ENCODE measurements at regions not wholly inside any gene's neighbourhood (a gene's known extent, or its start where the extent isn't known, plus 50 kb on each side); places are given as distances from the start of the nearest gene placed in this dataset.
"Not testable (repeated sequence)": the region's sequence is repeated elsewhere in the genome, so short reads cannot be mapped to it uniquely, and the experiment has no call there.

DNA sequence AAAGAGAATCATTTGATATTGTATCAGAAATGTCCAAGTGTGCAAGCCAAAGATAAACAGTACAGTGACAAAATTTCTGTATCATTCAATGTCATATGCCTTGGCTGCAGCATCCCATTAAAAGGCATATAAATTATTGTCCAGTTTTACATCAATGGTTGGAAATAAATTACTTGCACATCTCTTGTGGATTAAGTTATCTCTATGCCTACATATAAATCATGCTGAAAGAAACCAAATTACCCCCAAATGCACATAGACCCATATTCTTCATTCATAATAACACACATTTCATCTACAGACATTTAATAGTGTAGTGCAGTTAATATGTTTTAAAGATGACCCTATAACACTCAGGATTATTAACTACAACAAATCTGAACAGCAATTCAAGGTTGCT, 1415.7 kb upstream of the PCDH9 start:
- DNase-seq (ENCODE audit: low spot score) = no peak

DNA sequence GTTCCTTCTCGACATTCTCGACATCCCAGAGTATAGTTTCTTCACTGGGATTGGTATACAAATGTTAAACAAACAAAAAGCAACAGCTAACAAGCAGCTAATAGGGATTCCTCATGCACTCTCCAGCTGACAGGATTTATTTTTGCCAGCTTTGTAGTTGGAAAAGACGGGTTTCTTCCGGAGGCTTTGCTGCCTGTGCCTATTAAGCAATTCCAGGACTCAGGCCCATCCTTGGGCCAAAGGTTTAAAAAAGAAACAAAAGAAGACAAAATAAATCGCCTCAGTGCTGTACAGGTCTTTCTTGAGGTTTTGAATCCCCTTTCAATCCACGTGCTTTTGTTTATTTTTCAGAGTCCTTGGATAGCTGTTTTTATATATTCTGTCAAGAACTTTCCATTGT, 1414.5 kb upstream of the PCDH9 start:
- DNase-seq (ENCODE audit: low spot score) = no peak

DNA sequence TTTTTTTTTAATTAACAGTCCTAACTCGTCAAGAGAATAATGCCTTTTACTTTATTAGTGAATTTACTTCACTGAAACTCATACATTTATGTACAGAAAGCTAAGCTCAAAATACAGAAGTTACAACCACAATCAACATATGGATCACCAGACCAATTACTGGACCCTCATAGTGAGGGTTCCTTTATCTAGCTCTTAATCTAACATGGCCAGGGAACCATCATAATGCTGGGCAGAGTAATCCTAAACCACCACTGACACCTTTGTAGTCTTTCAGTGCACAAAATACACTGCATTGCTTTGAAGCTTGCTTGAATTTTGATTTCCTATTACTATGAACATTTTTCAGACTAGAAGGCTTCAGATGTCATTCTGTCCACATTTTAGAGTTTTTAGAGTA, 1406.6 kb upstream of the PCDH9 start:
- DNase-seq (ENCODE audit: low spot score) = no peak

DNA sequence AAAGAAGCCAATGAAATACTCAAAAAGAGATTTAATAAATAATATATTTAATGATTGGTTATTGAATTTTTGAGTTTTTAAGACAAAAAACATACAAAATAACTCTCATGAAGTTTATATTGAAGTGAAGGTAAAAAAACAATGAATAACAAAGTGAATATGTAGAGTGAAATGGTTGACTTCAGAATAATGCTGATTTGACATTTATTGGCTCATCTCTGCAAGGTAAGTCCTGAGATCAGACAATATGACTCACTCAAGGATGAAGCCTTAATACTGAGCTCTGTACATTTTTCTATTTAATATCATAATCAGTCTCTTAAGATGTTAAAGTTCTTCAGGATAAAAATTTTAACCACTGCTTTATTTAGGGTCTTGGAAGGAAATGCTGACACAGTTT, 1398.9 kb upstream of the PCDH9 start:
- DNase-seq (ENCODE audit: low spot score) = no peak

DNA sequence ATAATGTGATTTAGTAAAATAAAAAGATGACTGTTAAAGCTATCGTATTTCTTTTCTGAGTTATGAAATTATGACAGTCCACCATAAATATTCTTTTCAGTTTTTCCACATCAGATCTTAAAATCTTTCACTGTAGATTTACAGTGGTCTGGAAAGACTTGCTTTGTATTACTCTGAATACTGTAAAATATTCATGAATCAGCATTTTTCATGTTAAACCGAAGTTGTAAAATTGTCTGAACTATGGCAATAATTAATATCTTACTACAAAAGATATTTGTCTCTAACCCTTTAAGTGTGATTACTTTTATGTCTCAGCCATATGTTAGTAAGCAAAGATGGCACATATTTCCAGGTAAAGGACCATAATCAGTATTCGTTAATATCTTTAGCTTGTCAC, 1397.2 kb upstream of the PCDH9 start:
- DNase-seq (ENCODE audit: low spot score) = no peak

DNA sequence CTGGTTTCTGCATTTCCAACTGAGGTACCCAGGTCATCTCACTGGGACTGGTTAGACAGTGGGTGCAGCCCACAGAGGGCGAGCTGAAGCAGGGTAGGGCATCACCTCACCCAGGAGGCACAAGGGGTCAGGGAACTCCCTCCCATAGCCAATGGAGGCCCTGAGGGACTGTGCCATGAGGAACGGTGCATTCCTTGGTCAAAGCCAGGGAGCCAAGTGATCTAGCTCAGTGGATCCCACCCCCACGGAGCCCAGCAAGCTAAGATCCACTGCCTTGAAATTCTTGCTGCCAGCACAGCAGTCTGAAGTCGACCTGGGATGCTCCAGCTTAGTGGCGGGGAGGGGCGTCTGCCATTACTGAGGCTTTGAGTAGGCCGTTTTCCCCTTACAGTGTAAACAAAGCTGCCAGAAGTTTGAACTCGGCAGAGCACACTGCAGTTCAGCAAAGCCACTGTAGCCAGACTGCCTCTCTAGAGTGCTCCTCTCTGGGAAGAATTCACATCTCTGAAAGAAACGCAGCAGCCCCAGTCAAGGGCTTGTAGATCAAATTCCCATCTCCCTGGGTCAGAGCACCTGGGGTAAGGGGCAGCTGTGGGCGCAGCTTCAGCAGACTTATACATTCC, 1386.6 kb upstream of the PCDH9 start:
- DNase-seq (ENCODE audit: low spot score) = no peak

DNA sequence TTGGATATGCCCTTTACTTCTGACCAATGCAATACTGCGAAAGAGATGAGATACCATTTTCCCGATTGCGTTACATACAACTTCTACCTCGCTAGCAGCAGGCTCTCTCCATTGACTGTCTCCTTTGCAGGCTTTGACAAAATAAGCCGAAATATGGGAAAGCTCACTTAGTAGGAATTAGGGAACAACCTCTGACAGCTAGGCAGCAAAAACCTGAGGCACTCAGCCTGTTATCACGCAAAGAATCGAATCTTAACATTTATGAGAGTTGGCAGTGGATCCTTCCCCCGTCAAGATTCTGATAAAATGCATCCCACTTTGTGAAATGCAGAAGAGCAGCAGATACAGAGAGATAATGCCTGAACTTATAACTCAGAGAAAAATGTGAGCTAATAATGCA, 1379.5 kb upstream of the PCDH9 start:
- DNase-seq (ENCODE audit: low spot score) = no peak

DNA sequence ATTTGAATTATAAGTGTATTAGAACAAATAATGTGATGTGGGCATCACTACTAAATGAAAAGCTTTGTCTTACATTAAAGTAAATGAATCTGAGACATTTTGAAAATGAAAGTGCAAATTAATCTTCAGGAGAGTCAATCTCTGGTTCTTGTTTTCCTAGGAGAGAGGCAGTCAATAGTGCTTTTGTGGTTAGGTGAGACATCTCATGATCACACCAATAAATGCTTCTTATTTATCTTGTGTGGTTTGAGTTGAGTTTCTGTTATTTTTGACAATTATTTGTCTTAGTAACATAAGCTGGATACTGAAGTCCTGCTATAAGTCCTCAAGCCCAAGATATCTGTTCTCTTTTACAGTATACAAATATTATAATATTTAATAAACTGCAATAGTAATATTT, 1378.0 kb upstream of the PCDH9 start:
- no peak for DNase-seq (ENCODE audit: low spot score)

DNA sequence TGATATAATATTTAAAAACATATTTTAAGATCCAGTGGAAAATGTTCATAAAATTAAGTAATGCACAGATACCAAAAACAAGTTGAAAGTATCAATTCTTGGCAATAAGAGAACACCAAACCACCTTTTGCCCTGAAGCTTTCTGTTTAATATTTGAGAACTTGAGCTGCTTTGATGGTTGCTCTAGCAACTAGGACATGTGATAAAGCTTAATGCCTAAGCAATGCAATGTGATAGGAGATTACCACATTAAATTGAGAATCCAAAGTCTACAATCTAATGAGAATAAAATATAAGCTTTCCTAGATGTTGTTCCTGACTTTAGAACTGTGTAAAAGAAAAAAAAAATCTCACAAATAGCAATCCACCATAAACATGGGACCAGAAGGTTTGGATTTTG, 1367.5 kb upstream of the PCDH9 start:
- no peak for DNase-seq (ENCODE audit: low spot score)

DNA sequence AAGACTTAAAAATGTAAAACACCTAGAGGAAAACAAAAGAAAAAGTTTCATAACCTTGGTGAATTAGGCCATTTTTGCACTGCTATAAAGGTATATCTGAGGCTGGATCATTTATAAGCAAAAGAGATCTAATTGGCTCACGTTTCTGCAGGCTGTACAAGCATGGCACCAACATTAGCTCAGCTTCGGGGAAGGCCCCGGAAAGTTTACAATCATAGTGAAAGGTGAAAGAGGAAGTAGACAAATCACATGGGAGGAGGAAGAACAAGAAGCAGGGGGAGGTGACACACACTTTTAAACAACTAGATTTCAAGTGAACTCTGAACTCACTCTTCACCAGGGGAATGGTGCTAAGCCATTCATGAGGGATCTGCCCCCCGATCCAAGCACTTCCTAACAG, 1358.5 kb upstream of the PCDH9 start:
- DNase-seq (ENCODE audit: low spot score) = no peak

DNA sequence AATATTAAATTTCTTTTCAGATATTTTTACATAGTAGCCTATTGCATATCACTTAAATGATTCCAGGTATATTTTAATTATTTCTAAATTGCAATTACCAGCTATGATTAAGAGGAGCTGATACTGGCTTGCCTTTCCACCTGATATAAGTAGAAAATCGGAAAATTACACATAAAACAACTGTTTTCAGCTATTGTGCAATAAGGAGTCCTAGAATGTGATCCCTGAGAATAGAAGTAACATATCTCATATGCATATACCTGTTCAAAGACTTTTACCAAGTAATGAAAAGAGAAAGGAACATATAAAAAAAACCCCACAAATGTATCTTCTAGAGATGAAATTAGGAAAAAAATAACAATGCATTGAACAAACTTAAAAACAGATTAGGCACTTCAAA, 1354.6 kb upstream of the PCDH9 start:
- DNase-seq (ENCODE audit: low spot score) = no peak

DNA sequence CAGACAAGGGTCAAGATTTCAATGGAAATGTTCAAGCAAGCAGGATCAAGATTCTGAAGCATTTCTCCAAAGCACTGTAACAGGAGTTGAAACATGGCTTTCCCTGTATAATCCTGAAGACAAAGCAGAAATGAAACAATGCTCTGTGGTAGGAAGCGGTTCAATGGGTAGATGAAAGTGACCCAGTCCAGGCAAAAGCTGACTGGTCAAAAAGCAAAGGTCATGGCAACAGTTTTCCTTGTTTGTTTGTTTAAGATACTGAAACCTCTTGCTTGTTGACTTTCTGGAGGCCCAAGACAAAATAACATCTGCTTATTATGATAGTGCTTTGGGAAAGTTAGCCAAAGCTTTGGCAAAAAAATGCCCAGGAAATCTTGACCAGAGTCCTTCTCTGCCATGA, 1343.9 kb upstream of the PCDH9 start:
- no peak for DNase-seq (ENCODE audit: low spot score)

DNA sequence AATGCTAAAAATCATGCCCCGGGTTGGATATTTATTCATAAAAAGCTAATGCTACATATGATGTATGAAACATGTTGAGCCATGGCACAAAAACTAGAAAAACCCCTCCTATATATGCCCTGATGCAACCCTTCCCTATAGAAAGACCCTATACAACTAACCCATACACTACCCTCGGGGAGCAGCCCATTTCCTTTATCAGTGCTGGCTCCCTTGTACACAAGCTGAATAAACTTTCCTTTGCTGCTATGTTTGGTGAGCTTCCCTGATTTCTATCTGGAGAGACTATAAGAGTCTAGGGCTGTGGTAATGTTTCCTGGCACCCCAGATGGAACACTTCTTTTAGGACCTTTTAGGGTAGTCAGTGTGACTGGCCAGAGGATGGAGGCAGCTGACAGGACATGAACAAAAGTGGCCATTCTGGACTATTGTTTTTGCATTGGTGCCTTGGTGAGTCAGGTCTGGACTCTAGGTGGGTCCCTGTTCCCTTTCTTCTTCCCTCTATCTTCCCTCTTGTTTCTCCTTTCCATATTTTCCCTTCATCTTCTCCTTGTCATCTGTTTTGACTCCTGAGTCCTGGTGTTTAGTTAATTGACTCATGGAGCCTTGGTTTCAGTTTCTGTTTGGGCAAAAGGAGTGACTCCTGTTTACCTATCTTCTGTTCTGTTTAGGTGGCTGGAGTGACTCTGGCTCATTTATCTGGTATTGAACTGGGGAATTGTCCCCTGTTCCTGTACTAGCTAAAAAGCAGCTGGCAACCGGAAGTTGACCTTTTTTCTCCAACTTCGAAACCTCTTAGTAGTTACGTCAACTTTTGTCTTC, 1321.8 kb upstream of the PCDH9 start:
- DNase-seq (ENCODE audit: low spot score) = no peak

DNA sequence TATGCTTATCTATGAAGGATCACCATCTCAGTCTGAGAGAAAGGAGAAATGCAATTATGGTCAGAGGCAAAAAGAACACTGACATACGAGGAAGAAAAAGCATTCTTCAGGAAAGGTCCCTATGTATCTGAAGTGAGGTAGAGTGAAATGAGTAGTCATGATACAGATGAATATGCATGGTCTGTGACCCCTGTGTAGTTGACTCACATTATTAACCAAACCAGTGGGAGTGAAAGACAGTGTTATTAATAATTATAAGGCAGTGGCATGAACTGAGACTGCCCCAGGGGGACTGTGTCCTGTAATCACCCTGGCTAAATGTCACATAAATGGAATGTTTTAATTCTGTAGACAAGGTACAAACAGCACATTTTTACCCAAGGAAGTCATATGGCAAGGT, 1320.2 kb upstream of the PCDH9 start:
- no peak for DNase-seq (ENCODE audit: low spot score)

DNA sequence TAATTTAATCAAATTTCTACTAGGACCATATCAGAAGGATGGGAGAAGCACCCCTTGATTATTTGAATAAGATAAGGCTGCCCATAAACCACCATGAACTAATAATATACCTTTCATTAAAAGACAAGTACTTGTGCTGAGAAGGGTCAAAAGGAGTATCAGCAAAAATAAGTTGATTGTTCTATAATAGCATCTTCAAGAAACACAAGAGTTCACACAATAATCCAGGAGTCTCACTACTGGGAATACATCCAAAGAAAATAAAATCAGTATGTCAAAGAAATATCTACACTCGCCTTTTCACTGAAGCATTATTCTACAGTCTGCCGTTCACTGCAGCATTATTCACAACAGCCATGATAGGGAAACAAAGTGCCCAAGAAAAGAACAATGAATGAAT, 1310.1 kb upstream of the PCDH9 start:
- no peak for DNase-seq (ENCODE audit: low spot score)

DNA sequence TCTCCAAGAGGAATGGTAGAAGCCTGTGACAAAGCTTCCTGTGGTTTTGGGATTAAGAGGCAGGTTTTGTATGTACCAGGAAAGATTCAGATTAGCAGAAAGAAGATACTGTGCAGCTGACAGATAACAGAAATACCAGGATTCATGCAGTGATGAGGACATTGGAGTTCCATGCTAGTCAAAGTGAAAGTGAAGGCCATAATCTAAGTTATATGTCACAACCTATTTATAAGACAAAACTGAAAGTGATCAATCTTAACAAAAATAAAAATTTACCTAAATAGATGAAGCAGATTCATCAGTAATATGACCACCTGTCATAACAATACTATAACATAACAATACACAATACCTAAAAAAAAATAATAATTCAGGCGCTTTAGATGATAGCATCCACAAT, 1305.2 kb upstream of the PCDH9 start:
- no peak for DNase-seq (ENCODE audit: low spot score)

DNA sequence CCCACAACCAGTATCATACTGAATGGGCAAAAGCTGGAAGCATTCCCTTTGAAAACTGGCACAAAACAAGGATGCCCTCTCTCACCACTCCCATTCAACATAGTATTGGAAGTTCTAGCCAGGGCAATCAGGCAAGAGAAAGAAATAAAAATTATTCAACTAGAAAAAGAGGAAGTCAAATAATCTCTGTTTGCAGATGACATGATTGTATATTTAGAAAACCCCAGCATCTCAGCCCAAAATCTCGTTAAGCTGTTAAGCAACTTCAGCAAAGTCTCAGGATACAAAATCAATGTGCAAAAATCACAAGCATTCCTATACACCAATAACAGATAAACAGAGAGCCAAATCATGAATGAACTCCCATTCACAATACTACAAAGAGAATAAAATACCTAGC, 1297.0 kb upstream of the PCDH9 start:
- not testable (repeated sequence) for DNase-seq (ENCODE audit: low spot score)

DNA sequence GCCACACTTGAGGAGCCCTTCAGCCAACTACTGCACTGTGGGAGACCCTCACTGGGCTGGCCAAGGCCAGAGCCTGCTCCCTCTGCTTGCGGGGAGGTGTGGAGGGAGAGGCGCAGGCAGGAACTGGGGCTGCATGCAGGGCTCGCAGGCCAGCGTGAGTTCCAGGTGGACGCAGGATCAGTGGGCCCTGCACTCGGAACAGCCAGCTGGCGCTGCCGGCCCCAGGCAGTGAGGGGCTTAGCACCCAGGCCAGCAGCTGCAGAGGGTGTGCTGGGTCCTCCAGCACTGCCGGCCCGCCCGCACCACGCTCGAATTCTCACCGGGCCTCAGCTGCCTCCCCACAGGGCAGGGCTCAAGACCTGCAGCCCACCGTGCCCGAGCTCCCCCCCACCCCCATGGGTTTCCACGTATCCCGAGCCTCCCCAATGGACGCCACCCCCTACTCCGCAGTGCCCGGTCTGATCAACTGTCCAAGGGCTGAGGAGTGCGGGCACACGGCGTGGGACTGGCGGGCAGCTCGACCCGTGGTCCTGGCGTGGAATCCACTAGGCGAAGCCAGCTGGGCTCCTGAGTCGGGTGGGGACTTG, 1293.8 kb upstream of the PCDH9 start:
- DNase-seq (ENCODE audit: low spot score) = no peak

DNA sequence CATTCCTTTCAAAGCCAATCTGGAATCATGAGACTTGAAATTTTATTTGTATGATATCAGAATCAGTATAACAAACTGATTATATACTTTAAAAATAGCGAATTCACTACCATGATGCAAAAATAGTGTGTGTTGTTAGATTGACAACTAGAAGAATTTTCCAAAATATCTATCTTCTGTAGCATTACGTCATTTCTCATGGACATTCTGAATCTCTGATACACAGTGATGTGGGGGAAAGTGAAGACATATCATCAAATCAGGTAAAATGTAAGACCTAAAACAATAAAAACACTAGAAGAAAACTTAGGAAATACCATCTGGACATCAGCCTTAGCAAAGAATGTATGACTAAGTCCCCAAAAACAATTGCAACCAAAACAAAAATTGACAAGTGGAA, 1292.0 kb upstream of the PCDH9 start:
- no peak for DNase-seq (ENCODE audit: low spot score)

DNA sequence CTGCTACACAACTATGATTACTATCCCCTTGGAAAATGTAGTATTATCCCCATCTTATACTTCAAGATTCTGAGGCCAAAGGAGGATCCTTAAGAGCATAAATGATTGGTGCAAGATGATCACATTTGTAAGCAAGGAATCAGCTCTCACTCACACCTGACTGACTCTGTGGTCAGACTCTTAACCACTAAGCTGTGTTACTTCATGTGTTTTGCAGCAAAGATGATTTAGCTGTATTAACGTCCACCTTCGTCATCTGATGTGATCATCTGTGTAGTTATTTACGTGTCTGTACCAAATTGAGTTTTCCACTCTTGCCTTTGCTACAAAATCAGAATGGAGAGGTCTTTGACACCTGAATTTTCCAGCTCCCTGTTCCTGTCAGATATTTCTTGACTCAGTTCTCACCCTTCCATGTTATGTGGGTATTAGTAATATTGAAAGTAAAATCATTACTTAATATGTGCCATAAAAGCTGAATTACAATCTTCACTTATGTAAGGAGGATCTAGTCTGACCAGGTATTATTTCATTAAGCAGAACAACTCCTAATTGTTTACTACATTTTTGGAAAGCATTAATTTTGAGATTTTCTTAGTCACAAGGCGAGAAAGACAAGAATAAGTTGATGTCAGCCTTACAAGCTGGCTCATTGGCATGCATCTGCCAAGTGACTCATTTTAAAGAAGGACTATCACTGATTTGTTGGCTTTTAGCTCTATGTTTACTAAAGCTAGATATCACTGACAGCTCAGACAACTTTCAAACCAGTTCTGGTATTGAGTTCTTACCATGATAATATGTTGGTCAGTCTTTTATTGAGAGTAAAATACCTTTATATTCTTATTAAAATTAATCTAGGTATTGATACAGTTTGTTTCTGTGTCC, 1279.8 kb upstream of the PCDH9 start:
- no peak for DNase-seq (ENCODE audit: low spot score)

DNA sequence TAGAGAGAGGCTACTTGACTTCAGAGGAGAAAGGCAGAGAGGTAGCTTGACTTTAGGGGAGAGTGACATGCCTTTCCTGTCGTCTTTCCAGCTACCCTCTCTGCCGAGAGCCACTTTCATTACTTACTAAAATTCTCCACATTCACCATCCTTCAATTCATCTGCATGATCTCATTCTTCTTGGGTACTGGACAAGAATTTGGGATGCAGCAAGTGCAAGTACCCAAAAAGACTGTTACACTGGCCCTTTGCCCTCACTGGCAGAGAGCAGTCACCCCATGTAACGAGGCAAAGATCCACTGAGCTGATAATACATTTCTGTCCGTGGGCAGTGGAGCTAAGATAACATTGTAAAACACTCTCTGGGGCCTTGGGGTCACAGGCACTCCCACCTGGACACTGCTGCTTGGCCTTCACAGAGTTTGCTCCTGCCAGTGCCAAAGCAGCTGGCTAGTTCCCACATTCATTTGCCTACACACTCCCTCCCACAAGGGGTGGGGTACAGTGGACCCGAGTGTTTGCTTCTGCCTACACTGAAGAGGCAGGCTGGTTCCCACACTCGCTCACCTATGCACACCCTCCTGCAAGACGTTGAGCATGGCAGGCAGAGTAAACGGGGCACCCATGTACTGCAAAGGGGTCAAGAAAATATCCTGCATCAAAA, 1276.9 kb upstream of the PCDH9 start:
- no peak for DNase-seq (ENCODE audit: low spot score)

DNA sequence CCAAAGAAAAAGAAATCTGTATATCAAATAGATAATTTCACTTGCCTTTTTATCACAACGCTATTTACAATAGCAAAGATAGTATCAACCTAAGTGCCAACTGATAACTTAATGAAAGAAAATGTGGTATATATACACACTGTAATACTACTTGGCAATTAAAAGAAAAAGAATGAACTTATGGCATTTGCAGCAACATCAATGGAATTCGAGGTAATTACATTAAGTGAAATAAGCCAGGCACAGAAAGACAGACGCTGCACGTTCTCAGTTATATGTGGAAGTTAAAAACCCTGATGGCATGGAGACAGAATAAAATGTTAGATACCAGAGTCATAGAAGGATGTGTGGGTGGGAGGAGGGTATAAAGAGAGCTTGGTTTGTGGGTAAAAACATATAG, 1260.5 kb upstream of the PCDH9 start:
- no peak for DNase-seq (ENCODE audit: low spot score)
